K562 (cell line): ENCODE measurements at regions not wholly inside any gene's neighbourhood (a gene's known extent, or its start where the extent isn't known, plus 50 kb on each side); places are given as distances from the start of the nearest gene placed in this dataset.

Experiments used
- ATAC-seq: fragments of 200-7000 bp; cut with Tn5 transposase; 3 replicates; pipeline ENCODE4 v1.9.1; 2020; ENCODE audit warnings: moderate library complexity
- BruUV-seq: library from RNA; stranded (reverse); fragments of 400-500 nt; replicated peaks from 2 replicates; lab custom pipeline; 2021; lab: Mats Ljungman, UMichigan
- CTCF ChIA-PET: fragments of 300-600 bp; formaldehyde crosslinking; extraction: SDS; loops from one replicate; lab custom pipeline; 2021; ENCODE audit warnings: low intra/inter-chr PET ratio; lab: Yijun Ruan, JAX
- POLR2A ChIA-PET: fragments of 300-600, 350-650 bp; sonication (Branson Sonifier 250); formaldehyde crosslinking; extraction: SDS; loops from one replicate; lab custom pipeline; 2021; ENCODE audit warnings: antibody characterized with exemption, inconsistent platforms; lab: Yijun Ruan, JAX
- DNase-seq, 4 experiments: peaks; one replicate each; pipeline versions ENCODE4 v3.0.0 to v3.0.0-alpha.2; 2011 to 2018; ENCODE audit warnings: low spot score in 3 of 4, mixed read lengths in 3 of 4; ENCODE audit errors: extremely low read depth in 1 of 4
- FAIRE-seq: peaks from 2 replicates; lab custom pipeline; 2011; peaks lifted over from hg19 to GRCh38; lab: Jason Lieb, UNC
- H2AFZ ChIP-seq: 2 replicates; pipeline ENCODE4 v1.6.0; 2011; ENCODE audit warnings: low read depth, low read length, control low read depth, inconsistent platforms
- H3K27ac ChIP-seq: fragments of 200-600 bp; 3 replicates; pipeline ENCODE4 v1.8.0; 2011; ENCODE audit warnings: low read depth, mild to moderate bottlenecking, control low read depth, inconsistent platforms, low read length, moderate library complexity, mixed read lengths; ENCODE audit errors: extremely low read depth
- H3K27me3 ChIP-seq, 2 experiments: fragments of 300-600 bp in 1 of 2; 2 replicates in 1 of 2; 3 replicates in 1 of 2; pipeline versions ENCODE4 v1.6.0 to v1.8.0; 2011; ENCODE audit warnings: inconsistent platforms in 2 of 2, low read length in 2 of 2, mild to moderate bottlenecking in 1 of 2, mixed read lengths in 1 of 2, moderate library complexity in 1 of 2; ENCODE audit not compliant: control insufficient read depth in 2 of 2, insufficient read depth in 2 of 2
- H3K36me3 ChIP-seq: fragments of 300-600 bp; 3 replicates; pipeline ENCODE4 v1.8.0; 2011; ENCODE audit warnings: mild to moderate bottlenecking, low read length, inconsistent platforms; ENCODE audit not compliant: control insufficient read depth, insufficient read depth
- H3K4me1 ChIP-seq, 2 experiments: fragments of 200-600 bp in 1 of 2; replicated peaks in 1 of 2; 2 replicates in 1 of 2; 3 replicates in 1 of 2; pipeline versions ENCODE4 v1.5.1 to v1.8.0; 2011; ENCODE audit warnings: inconsistent platforms in 2 of 2, low read length in 2 of 2, mild to moderate bottlenecking in 1 of 2, mixed read lengths in 1 of 2, moderate library complexity in 1 of 2; ENCODE audit not compliant: control insufficient read depth in 2 of 2, insufficient read depth in 2 of 2
- H3K4me2 ChIP-seq: 2 replicates; pipeline ENCODE4 v1.6.1; 2011; ENCODE audit warnings: low read length, control low read depth, inconsistent platforms, mixed read lengths; ENCODE audit not compliant: insufficient read depth
- H3K4me3 ChIP-seq: fragments of 200-600 bp; sonication (generic), shearing (Covaris generic); 2 replicates; pipeline ENCODE4 v1.5.1; 2016; ENCODE audit warnings: control low read depth, inconsistent platforms
- H3K79me2 ChIP-seq: fragments of 200-600 bp; 3 replicates; pipeline ENCODE4 v1.8.0; 2011; ENCODE audit warnings: low read length, inconsistent platforms; ENCODE audit not compliant: control insufficient read depth, insufficient read depth
- H3K9ac ChIP-seq, 2 experiments: 2 replicates each; pipeline versions ENCODE4 v1.6.0 to v1.6.1; 2011; ENCODE audit warnings: low read depth in 2 of 2, low read length in 2 of 2, control low read depth in 1 of 2, inconsistent platforms in 1 of 2, mild to moderate bottlenecking in 1 of 2, mixed read lengths in 1 of 2; ENCODE audit not compliant: insufficient read depth in 1 of 2
- H3K9me1 ChIP-seq: one replicate; pipeline ENCODE4 v1.6.0; 2011; ENCODE audit warnings: inconsistent platforms, mild to moderate bottlenecking, low read length, moderate library complexity; ENCODE audit not compliant: control insufficient read depth, insufficient read depth
- H3K9me3 ChIP-seq: replicated peaks from 2 replicates; pipeline ENCODE4 v1.5.1; 2011; ENCODE audit warnings: low read depth, low read length, inconsistent platforms; ENCODE audit not compliant: control insufficient read depth, insufficient read depth
- H4K20me1 ChIP-seq: replicated peaks from 2 replicates; pipeline ENCODE4 v1.6.1; 2011; ENCODE audit warnings: low read length, inconsistent platforms, mixed read lengths; ENCODE audit not compliant: control insufficient read depth, insufficient read depth
- ARID3B ChIP-seq: fragments of 250-450 bp; sonication (Bioruptor Pico); IDR thresholded peaks from 2 replicates; pipeline ENCODE4 v1.4.0; 2020; ENCODE audit warnings: borderline replicate concordance
- DNMT1 ChIP-seq: fragments of 450-650 bp; IDR thresholded peaks from 2 replicates; pipeline ENCODE4 v1.6.1; 2016; ENCODE audit warnings: antibody characterized with exemption, mild to moderate bottlenecking
- E4F1 ChIP-seq: fragments of 250-450 bp; sonication (Bioruptor Pico); IDR thresholded peaks from 2 replicates; pipeline ENCODE4 v1.5.0; 2021; ENCODE audit warnings: mild to moderate bottlenecking, borderline replicate concordance
- FOXK1 ChIP-seq: sonication (generic); formaldehyde crosslinking; IDR thresholded peaks from 2 replicates; pipeline ENCODE4 v1.8.0; 2022; ENCODE audit warnings: missing genetic modification reagents, mild to moderate bottlenecking, borderline replicate concordance
- KAT7 ChIP-seq: sonication (generic); formaldehyde crosslinking; IDR thresholded peaks from 2 replicates; pipeline ENCODE4 v1.8.0; 2022; ENCODE audit warnings: missing genetic modification reagents, mild to moderate bottlenecking, borderline replicate concordance
- NCOA2 ChIP-seq, 2 experiments: fragments of 450-650 bp; IDR thresholded peaks; 2 replicates each; pipeline ENCODE4 v1.6.1; 2018; ENCODE audit warnings: mild to moderate bottlenecking in 2 of 2, moderate library complexity in 1 of 2; ENCODE audit not compliant: partially characterized antibody in 2 of 2
- PTTG1 ChIP-seq: fragments of 450-650 bp; IDR thresholded peaks from 2 replicates; pipeline ENCODE4 v1.6.1; 2016; ENCODE audit warnings: low read depth, mild to moderate bottlenecking, missing genetic modification characterization, missing compliant biosample characterization
- SUPT5H ChIP-seq: fragments of 450-650 bp; IDR thresholded peaks from 2 replicates; pipeline ENCODE4 v1.6.1; 2016
- TCF3 ChIP-seq: sonication (generic); formaldehyde crosslinking; IDR thresholded peaks from 2 replicates; pipeline ENCODE4 v1.4.0; 2020; ENCODE audit warnings: mild to moderate bottlenecking, missing genetic modification reagents
- ZBTB43 ChIP-seq: sonication (generic); formaldehyde crosslinking; IDR thresholded peaks from 2 replicates; pipeline ENCODE4 v1.8.0; 2023; ENCODE audit warnings: mild to moderate bottlenecking, missing genetic modification reagents
- WGBS: fragments of 100-300 bp; shearing (Covaris generic); methylation state at CpG from one replicate; pipeline ENCODE4 v1.1.6; 2016; ENCODE audit warnings: low coverage, mixed read lengths; ENCODE audit not compliant: insufficient coverage; ENCODE audit errors: missing lambda C conversion rate; 5-methylcytosine and 5-hydroxymethylcytosine counted together
- in situ Hi-C: fragments of 300-500 bp; cut with MboI; formaldehyde crosslinking; loops from 4 replicates; pipeline ENCODE4 v1.15.0; 2018; ENCODE audit warnings: inconsistent platforms, mixed read lengths
- intact Hi-C: fragments of 100-400 bp; cut with micrococcal nuclease; formaldehyde crosslinking; loops from 2 replicates; pipeline ENCODE4 v1.14.2; 2022

DNA sequence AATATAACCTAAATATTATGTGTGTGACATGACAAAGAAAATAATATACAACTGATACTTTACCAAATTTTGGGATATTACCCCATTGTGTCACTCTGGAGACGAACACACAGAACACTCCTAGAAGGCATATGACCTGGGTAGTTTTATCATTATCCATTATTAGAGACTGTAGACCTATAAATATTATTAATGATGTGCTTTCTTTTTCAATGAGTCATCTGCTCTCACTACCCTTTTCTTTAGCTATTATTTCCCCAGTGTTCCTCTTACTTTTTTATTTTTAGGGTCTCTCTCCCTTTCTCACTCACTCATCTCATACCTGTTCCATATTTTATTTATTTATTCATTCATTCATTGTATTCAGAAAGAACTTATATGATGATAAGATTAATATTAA, 143.3 kb upstream of the ITGA4 start:
- BruUV-seq: no TSS peak
- ChIA-PET POLR2A (no interaction called here), CTCF (no interaction called here)
- Histone ChIP-seq H3K27ac (no peak overlapping the region), H3K79me2 (no peaks in the 10 kb centered on the region), H4K20me1 (no peaks in the 10 kb centered on the region), H2AFZ (no peak overlapping the region), H3K4me1 (no peaks in the 10 kb centered on the region), H3K9me3 (no peaks in the 10 kb centered on the region; the same call in 1 of the 2 replicates), H3K4me2 (no peak overlapping the region), H3K27me3 (no peaks in the 10 kb centered on the region), H3K9ac (no peak overlapping the region), H3K9me1 (no peaks in the 10 kb centered on the region), H3K4me3 (no peak overlapping the region), H3K36me3 (no peaks in the 10 kb centered on the region)
- in situ Hi-C loops: no loop called here
- no peak for ATAC-seq
- DNase-seq: no peak
- 0% methylated on average over 1 of the region's 1 CpG for WGBS
- TF ChIP-seq SUPT5H: no peak
- no peak for FAIRE-seq
- intact Hi-C loops: no loop called here

- no peak overlapping the region for H3K4me2 ChIP-seq
- FAIRE-seq: no peak
- POLR2A ChIA-PET: no interaction called here
- TF ChIP-seq NCOA2 (IDR thresholded peaks at IDR 0.05; ENCODE audit: partially characterized antibody in 2 of 2) (no peak), ZBTB43 (CRISPR knock-in tag) (no peak), FOXK1 (CRISPR knock-in tag) (no peak), ARID3B (CRISPR knock-in tag) (no peak), PTTG1 (tag) (no peak), KAT7 (CRISPR knock-in tag) (no peak), TCF3 (CRISPR knock-in tag) (no peak), E4F1 (no peak), DNMT1 (no peak)
Observed at GRCh38 chr2:181314551-181314950, 142.6 kb upstream of the ITGA4 start.

More at GRCh38 chr2:181314551-181314950, 142.6 kb upstream of the ITGA4 start:
- CTCF ChIA-PET: no interaction called here
- Histone ChIP-seq H3K27me3 (no peaks in the 10 kb centered on the region), H3K36me3 (no peaks in the 10 kb centered on the region), H2AFZ (no peak overlapping the region), H3K9ac (no peak overlapping the region), H3K9me3 (no peaks in the 10 kb centered on the region; the same call in 1 of the 2 replicates), H3K27ac (no peak overlapping the region), H3K4me3 (no peak overlapping the region), H3K79me2 (no peaks in the 10 kb centered on the region), H4K20me1 (no peaks in the 10 kb centered on the region), H3K4me1 (no peaks in the 10 kb centered on the region), H3K9me1 (no peaks in the 10 kb centered on the region)
- intact Hi-C loops (no loop called here), in situ Hi-C loops (no loop called here)
- no TSS peak for BruUV-seq
- DNase-seq (no peak), ATAC-seq (no peak)
